NB4 (cell line): ENCODE measurements at regions not wholly inside any gene's neighbourhood (a gene's known extent, or its start where the extent isn't known, plus 50 kb on each side); places are given as distances from the start of the nearest gene placed in this dataset.

Experiments
- DNase-seq: peaks from one replicate; pipeline ENCODE4 v3.0.0; 2010; ENCODE audit warnings: low read depth
- H3K4me3 ChIP-seq: one replicate; pipeline ENCODE4 v1.5.1; 2011; ENCODE audit warnings: mild to moderate bottlenecking, low read depth, low read length, moderate library complexity
- MAX ChIP-seq: IDR thresholded peaks from 2 replicates; pipeline ENCODE4 v1.6.1; 2011; ENCODE audit warnings: low read depth, low read length
- MYC ChIP-seq: IDR thresholded peaks from 2 replicates; pipeline ENCODE4 v1.6.1; 2011; ENCODE audit warnings: low read depth, low read length
- POLR2A ChIP-seq: IDR thresholded peaks from 2 replicates; pipeline ENCODE4 v1.6.1; 2011; ENCODE audit warnings: mild to moderate bottlenecking; ENCODE audit not compliant: insufficient read length; ENCODE audit errors: extremely low read depth
- TF ChIP-seq, protein P1 (sequence below): IDR thresholded peaks from one replicate; pipeline ENCODE4 v1.5.1; 2012; ENCODE audit warnings: low read depth, low read length

DNA sequence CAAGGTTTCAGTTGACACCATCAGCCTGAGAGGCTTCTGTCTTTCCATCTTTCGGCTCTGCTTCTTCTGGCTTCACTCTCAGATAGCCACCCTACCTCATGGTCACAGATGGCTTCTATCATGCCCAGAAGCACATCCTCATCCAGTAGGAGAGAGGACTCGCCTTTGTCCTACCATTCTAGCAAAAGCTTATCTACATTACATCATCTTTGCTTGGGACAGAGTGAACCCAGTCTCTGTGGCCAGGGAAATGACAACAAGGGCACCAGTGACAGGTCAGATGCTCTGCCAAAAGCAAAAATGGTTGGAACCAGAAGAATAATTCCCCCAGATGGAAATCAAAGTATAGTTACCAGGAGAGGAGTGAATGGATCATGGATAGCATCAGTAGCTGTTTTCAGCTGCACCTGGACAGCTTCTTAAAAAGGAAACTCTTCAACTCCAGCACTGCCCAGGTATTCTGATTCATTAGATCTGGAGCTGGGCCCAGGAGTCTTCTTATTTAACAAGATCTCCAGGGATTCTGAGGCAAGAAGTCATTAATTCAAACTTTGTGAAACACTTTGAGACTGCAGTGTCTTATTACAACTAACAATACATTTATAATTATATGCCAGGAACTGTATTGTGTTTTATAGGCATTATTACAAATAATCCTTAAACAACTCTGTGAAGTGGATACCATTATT, 257.7 kb upstream of the UBE2E3 start:
- H3K4me3 ChIP-seq: no peak overlapping the region
- TF ChIP-seq POLR2A: no peak
- TF ChIP-seq MYC: no peak
- DNase-seq: no peak

GRCh38 chr2:180720829-180721228, 259.6 kb upstream of the UBE2E3 start:
- no peak for DNase-seq
- no peak overlapping the region for H3K4me3 ChIP-seq
- no peak for TF ChIP-seq POLR2A
- TF ChIP-seq MYC: no peak
- no peak for TF ChIP-seq MAX
- TF ChIP-seq, protein P1, sequence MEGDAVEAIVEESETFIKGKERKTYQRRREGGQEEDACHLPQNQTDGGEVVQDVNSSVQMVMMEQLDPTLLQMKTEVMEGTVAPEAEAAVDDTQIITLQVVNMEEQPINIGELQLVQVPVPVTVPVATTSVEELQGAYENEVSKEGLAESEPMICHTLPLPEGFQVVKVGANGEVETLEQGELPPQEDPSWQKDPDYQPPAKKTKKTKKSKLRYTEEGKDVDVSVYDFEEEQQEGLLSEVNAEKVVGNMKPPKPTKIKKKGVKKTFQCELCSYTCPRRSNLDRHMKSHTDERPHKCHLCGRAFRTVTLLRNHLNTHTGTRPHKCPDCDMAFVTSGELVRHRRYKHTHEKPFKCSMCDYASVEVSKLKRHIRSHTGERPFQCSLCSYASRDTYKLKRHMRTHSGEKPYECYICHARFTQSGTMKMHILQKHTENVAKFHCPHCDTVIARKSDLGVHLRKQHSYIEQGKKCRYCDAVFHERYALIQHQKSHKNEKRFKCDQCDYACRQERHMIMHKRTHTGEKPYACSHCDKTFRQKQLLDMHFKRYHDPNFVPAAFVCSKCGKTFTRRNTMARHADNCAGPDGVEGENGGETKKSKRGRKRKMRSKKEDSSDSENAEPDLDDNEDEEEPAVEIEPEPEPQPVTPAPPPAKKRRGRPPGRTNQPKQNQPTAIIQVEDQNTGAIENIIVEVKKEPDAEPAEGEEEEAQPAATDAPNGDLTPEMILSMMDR: no peak

GRCh38 chr2:180717588-180717987, 262.8 kb upstream of the UBE2E3 start:
- no peak for DNase-seq
- H3K4me3 ChIP-seq: no peak overlapping the region
- TF ChIP-seq POLR2A: no peak
- TF ChIP-seq, protein P1: no peak

GRCh38 chr2:180716186-180717180, 263.9 kb upstream of the UBE2E3 start:
- TF ChIP-seq POLR2A: no peak
- no peak for TF ChIP-seq MAX
- no peak for TF ChIP-seq MYC
- no peak overlapping the region for H3K4me3 ChIP-seq
- DNase-seq: no peak

DNA sequence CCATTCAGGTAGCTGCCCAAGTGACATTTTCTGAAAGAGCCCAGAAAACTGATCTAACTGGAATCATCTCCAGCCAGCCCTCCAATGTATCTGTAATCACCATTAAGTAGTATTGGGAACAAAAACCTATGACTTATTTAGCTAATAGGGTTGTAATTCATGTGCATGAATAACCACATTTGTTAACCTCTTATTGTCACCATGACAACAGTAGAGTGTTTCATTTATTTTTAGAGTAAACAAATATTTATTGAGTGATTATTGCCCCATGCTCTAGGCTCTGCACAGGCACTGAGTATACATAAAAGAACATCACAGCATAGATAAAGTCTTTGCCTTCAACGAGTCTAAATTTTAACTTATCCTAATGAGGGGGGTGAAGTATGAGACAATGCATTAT, 265.4 kb upstream of the UBE2E3 start:
- DNase-seq: no peak
- TF ChIP-seq, protein P1: no peak
- TF ChIP-seq MAX (no peak), POLR2A (no peak), MYC (no peak)
- H3K4me3 ChIP-seq: no peak overlapping the region

- DNase-seq: no peak
- no peak overlapping the region for H3K4me3 ChIP-seq
- TF ChIP-seq, protein P1: no peak
- TF ChIP-seq MYC (no peak), POLR2A (no peak), MAX (no peak)
These were observed 270.8 kb upstream of the UBE2E3 start for GRCh38 chr2:180709392-180710145.
